HCT116 (cell line): ENCODE measurements at regions not wholly inside any gene's neighbourhood (a gene's known extent, or its start where the extent isn't known, plus 50 kb on each side); places are given as distances from the start of the nearest gene placed in this dataset.

Experiments
- ATAC-seq: fragments of 200-7000 bp; cut with Tn5 transposase; 2 replicates; pipeline ENCODE4 v1.9.1; 2020; ENCODE audit warnings: mild to moderate bottlenecking, moderate library complexity
- BruUV-seq: library from RNA; stranded (reverse); fragments of 400-500 nt; replicated peaks from 2 replicates; lab custom pipeline; 2021; lab: Mats Ljungman, UMichigan
- CTCF ChIA-PET: fragments of 300-600 bp; sonication (Branson Sonifier 250); formaldehyde crosslinking; loops from one replicate; lab custom pipeline; 2021; ENCODE audit warnings: antibody characterized with exemption; lab: Charles Lee
- POLR2A ChIA-PET: fragments of 300-600, 350-600 bp; sonication (Branson Sonifier 250); formaldehyde crosslinking; loops from one replicate; lab custom pipeline; 2021; ENCODE audit warnings: antibody characterized with exemption; lab: Charles Lee
- RAD21 ChIA-PET, 2 experiments: fragments of 300-600 bp; sonication (Branson Sonifier 250); formaldehyde crosslinking; loops; one replicate each; lab custom pipeline; 2023; ENCODE audit warnings: low total read pairs in 2 of 2; ENCODE audit not compliant: uncharacterized antibody in 2 of 2, unreplicated experiment in 2 of 2, low non-redundant PET in 1 of 2; lab: Charles Lee
- DNase-seq: peaks from one replicate; pipeline ENCODE4 v3.0.0-alpha.2; 2010; ENCODE audit warnings: low read depth, low spot score
- H2AFZ ChIP-seq: fragments of 200-600 bp; shearing (Covaris generic), sonication (generic); 2 replicates; pipeline ENCODE4 v1.6.1; 2017; ENCODE audit warnings: low read depth, mixed run types, mixed read lengths, antibody characterized with exemption, low read length; ENCODE audit not compliant: poor library complexity, severe bottlenecking
- H3K27ac ChIP-seq: 2 replicates; pipeline ENCODE4 v1.5.1; 2012; ENCODE audit warnings: low read depth, low read length
- H3K27me3 ChIP-seq: fragments of 200-600 bp; sonication (generic); 2 replicates; pipeline ENCODE4 v1.6.1; 2016; ENCODE audit warnings: mixed run types, low read length, mixed read lengths; ENCODE audit not compliant: insufficient read depth
- H3K36me3 ChIP-seq, 2 experiments: fragments of 200-500 bp in 1 of 2; fragments of 200-600 bp in 1 of 2; sonication (Bioruptor generic) in 1 of 2; sonication (generic) in 1 of 2; 2 replicates each; pipeline versions ENCODE4 v1.5.1 to v1.6.1; 2014 to 2016; ENCODE audit warnings: low read length in 2 of 2, inconsistent platforms in 1 of 2, mixed read lengths in 1 of 2, mixed run types in 1 of 2; ENCODE audit not compliant: insufficient read depth in 2 of 2, control insufficient read depth in 1 of 2
- H3K4me1 ChIP-seq, 2 experiments: fragments of 200-600 bp in 1 of 2; sonication (generic) in 1 of 2; 2 replicates each; pipeline versions ENCODE4 v1.5.1 to v1.6.1; 2012 to 2017; ENCODE audit warnings: low read length in 2 of 2, inconsistent platforms in 1 of 2, mild to moderate bottlenecking in 1 of 2, mixed read lengths in 1 of 2, mixed run types in 1 of 2, moderate library complexity in 1 of 2; ENCODE audit not compliant: insufficient read depth in 2 of 2, control insufficient read depth in 1 of 2
- H3K4me2 ChIP-seq: fragments of 200-600 bp; sonication (generic); 2 replicates; pipeline ENCODE4 v1.6.1; 2017; ENCODE audit warnings: mixed run types, low read length, mixed read lengths
- H3K4me3 ChIP-seq, 2 experiments: fragments of 200-600 bp in 1 of 2; sonication (generic) in 1 of 2; replicated peaks in 1 of 2; 2 replicates each; pipeline ENCODE4 v1.5.1; 2011 to 2016; ENCODE audit warnings: low read length in 2 of 2, control low read depth in 1 of 2, low read depth in 1 of 2, mild to moderate bottlenecking in 1 of 2, mixed read lengths in 1 of 2, mixed run types in 1 of 2
- H3K79me2 ChIP-seq: fragments of 200-600 bp; sonication (generic); 2 replicates; pipeline ENCODE4 v1.6.1; 2017; ENCODE audit warnings: mild to moderate bottlenecking, mixed run types, low read length, moderate library complexity, mixed read lengths; ENCODE audit not compliant: insufficient read depth
- H3K9ac ChIP-seq: fragments of 200-600 bp; sonication (generic); 2 replicates; pipeline ENCODE4 v1.6.1; 2016; ENCODE audit warnings: low read length, mixed read lengths
- H3K9me2 ChIP-seq: fragments of 200-600 bp; sonication (generic), shearing (Covaris generic); 2 replicates; pipeline ENCODE4 v1.6.1; 2017; ENCODE audit warnings: mixed run types, mild to moderate bottlenecking, moderate library complexity; ENCODE audit not compliant: insufficient read depth
- H3K9me3 ChIP-seq, 2 experiments: fragments of 200-500 bp in 1 of 2; fragments of 200-600 bp in 1 of 2; sonication (Bioruptor generic) in 1 of 2; sonication (generic) in 1 of 2; 2 replicates each; pipeline ENCODE4 v1.6.1; 2014 to 2017; ENCODE audit warnings: low read length in 2 of 2, mixed read lengths in 2 of 2, inconsistent platforms in 1 of 2, low read depth in 1 of 2, mild to moderate bottlenecking in 1 of 2, mixed run types in 1 of 2, moderate library complexity in 1 of 2; ENCODE audit not compliant: control insufficient read depth in 1 of 2, insufficient read depth in 1 of 2
- H4K20me1 ChIP-seq: fragments of 200-600 bp; sonication (generic), shearing (Covaris generic); 2 replicates; pipeline ENCODE4 v1.6.1; 2017; ENCODE audit warnings: mixed run types, mild to moderate bottlenecking, moderate library complexity; ENCODE audit not compliant: insufficient read depth
- ATF3 ChIP-seq: IDR thresholded peaks from 2 replicates; pipeline ENCODE4 v1.6.1; 2012
- EGR1 ChIP-seq: IDR thresholded peaks from 2 replicates; pipeline ENCODE4 v1.6.1; 2012; ENCODE audit warnings: low read depth
- ELF1 ChIP-seq: IDR thresholded peaks from 2 replicates; pipeline ENCODE4 v1.6.1; 2012; ENCODE audit warnings: low read depth, borderline replicate concordance
- EZH2 ChIP-seq: fragments of 200-600 bp; sonication (generic); IDR thresholded peaks from 2 replicates; pipeline ENCODE4 v1.6.1; 2017; ENCODE audit warnings: antibody characterized with exemption, mixed run types
- EZH2phosphoT487 ChIP-seq: fragments of 200-600 bp; IDR thresholded peaks from 2 replicates; pipeline ENCODE4 v1.6.1; 2018; ENCODE audit warnings: antibody characterized with exemption, borderline replicate concordance
- FOSL1 ChIP-seq: IDR thresholded peaks from 2 replicates; pipeline ENCODE4 v1.6.1; 2012; ENCODE audit warnings: low read depth
- MAX ChIP-seq: IDR thresholded peaks from 2 replicates; pipeline ENCODE4 v1.6.1; 2012
- RAD21 ChIP-seq: IDR thresholded peaks from 2 replicates; pipeline ENCODE4 v1.6.1; 2012; ENCODE audit warnings: low read depth, mild to moderate bottlenecking
- REST ChIP-seq: IDR thresholded peaks from 2 replicates; pipeline ENCODE4 v1.6.1; 2012; ENCODE audit warnings: low read depth
- SIN3A ChIP-seq: IDR thresholded peaks from 2 replicates; pipeline ENCODE4 v1.6.1; 2012; ENCODE audit warnings: low read depth
- SRF ChIP-seq: IDR thresholded peaks from 2 replicates; pipeline ENCODE4 v1.6.1; 2012; ENCODE audit warnings: low read depth
- TCF7L2 ChIP-seq: IDR thresholded peaks from 2 replicates; pipeline ENCODE4 v1.7.0; 2011; ENCODE audit warnings: borderline replicate concordance, inconsistent platforms; ENCODE audit not compliant: insufficient read depth, insufficient read length; ENCODE audit errors: extremely low read depth
- ZNF274 ChIP-seq: fragments of 200-500 bp; sonication (Bioruptor generic); IDR thresholded peaks from 2 replicates; pipeline ENCODE4 v1.6.1; 2014; ENCODE audit warnings: mild to moderate bottlenecking, low read depth, low read length, inconsistent platforms
- intact Hi-C: fragments of 100-400 bp; cut with micrococcal nuclease; formaldehyde crosslinking; loops from 2 replicates; pipeline ENCODE4 v1.10.0; 2022
- TF ChIP-seq, protein P1 (sequence below), 3 experiments: fragments of 200-600 bp in 1 of 3; sonication (generic) in 1 of 3; IDR thresholded peaks in 2 of 3; conservative IDR thresholded peaks in 1 of 3; 2 replicates each; pipeline ENCODE4 v1.5.1; 2012 to 2017; ENCODE audit warnings: low read depth in 2 of 3, low read length in 2 of 3, antibody characterized with exemption in 1 of 3, borderline replicate concordance in 1 of 3, control low read depth in 1 of 3, mild to moderate bottlenecking in 1 of 3, mixed read lengths in 1 of 3, mixed run types in 1 of 3, moderate library complexity in 1 of 3; ENCODE audit not compliant: insufficient read depth in 1 of 3

DNA sequence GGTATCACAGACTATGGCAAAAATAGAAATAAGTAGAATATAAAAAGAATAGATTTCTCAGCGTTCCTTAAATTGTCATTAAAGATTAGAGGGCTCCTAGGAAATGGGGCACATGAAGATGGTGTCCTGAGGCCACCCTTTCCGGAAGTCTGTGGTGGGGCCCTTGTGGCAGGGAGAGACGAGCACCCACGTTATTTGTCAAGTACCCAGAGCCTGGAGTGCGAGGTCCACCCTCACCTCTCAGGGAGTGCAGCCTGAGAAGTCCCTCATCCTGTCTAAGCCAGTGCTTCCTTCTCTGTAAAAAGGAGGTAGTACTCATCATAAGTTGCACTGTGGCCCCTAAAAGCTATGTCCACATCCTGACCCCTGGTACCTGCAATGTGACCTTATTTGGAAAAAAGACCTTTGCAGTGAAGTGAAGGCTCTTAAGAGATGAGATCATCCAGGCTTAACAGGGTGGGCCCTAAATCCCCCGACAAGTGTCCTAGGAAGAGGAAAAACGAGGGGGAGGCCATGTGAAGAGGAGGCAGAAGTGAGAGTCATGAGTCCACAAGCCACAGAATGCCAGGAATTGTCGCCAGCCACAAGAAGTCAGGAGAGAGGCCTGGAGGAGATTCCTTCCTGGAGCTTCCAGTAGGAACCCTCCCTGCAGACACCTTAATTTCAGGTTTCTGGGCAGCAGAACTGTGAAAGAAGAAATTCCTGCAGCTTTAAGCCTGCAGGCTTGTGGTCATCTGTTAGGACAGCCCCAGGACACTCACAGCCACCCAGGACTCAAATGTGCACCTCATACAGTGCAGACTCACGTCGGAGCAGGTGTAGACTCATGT is 76.8 kb upstream of the CCND1 start (continued):
- TF ChIP-seq TCF7L2 (no peak), MAX (no peak), ZNF274 (no peak)
- TF ChIP-seq, protein P1, sequence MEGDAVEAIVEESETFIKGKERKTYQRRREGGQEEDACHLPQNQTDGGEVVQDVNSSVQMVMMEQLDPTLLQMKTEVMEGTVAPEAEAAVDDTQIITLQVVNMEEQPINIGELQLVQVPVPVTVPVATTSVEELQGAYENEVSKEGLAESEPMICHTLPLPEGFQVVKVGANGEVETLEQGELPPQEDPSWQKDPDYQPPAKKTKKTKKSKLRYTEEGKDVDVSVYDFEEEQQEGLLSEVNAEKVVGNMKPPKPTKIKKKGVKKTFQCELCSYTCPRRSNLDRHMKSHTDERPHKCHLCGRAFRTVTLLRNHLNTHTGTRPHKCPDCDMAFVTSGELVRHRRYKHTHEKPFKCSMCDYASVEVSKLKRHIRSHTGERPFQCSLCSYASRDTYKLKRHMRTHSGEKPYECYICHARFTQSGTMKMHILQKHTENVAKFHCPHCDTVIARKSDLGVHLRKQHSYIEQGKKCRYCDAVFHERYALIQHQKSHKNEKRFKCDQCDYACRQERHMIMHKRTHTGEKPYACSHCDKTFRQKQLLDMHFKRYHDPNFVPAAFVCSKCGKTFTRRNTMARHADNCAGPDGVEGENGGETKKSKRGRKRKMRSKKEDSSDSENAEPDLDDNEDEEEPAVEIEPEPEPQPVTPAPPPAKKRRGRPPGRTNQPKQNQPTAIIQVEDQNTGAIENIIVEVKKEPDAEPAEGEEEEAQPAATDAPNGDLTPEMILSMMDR (IDR thresholded peaks at IDR 0.05 in 2 of 3, conservative IDR thresholded peaks at IDR 0.05 in 1 of 3; ENCODE audit: borderline replicate concordance in 1 of 3, insufficient read depth in 1 of 3, low read depth in 2 of 3, low read length in 2 of 3), result no peak
- TF ChIP-seq, all 23 proteins: peak for 0

DNA sequence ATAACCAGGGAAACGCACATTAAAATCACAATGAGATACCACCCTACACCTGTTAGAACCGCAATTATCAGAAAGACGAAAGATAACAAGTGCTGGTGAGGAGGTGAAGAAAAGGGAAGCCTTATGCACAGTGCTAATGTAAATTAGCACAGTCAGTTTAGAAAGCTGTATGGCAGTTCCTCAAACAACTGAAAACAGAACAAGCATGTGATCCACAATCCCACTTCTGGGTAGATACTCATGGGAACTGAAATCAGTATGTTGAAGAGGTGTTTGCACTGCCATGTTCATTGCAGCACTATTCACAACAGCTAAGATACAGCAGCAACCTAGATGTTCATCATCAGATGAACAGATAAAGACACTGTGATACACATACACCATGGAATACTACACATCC is 75.0 kb upstream of the CCND1 start:
- no TSS peak for BruUV-seq
- TF ChIP-seq EGR1, result no peak
- TF ChIP-seq SIN3A, result no peak
- TF ChIP-seq ELF1, result no peak
- no peak for TF ChIP-seq RAD21
- TF ChIP-seq REST, result no peak
- TF ChIP-seq EZH2phosphoT487, result no peak
- no peak for TF ChIP-seq EZH2
- no peak for TF ChIP-seq SRF
- TF ChIP-seq TCF7L2, result no peak
- TF ChIP-seq ATF3, result no peak
- TF ChIP-seq FOSL1, result no peak

More for the DNA sequence above, 75.0 kb upstream of the CCND1 start:
- ATAC-seq, result no peak
- Histone ChIP-seq H3K9ac (no peak overlapping the region), H3K27me3 (no peaks in the 10 kb centered on the region), H3K79me2 (no peaks in the 10 kb centered on the region), H3K36me3 (no peaks in the 10 kb centered on the region), H3K27ac (no peak overlapping the region), H3K4me3 (no peak overlapping the region), H2AFZ (no peak overlapping the region), H3K9me3 (no peaks in the 10 kb centered on the region), H3K4me1 (peaks cover 0 to 12% of the 10 kb centered on the region in 2 experiments; a peak in 2 of 4 replicates), H3K4me2 (no peak overlapping the region), H3K9me2 (no peaks in the 10 kb centered on the region), H4K20me1 (no peaks in the 10 kb centered on the region)
- no peak for DNase-seq
- POLR2A ChIA-PET, result no interaction called here
- CTCF ChIA-PET, result no interaction called here
- intact Hi-C loops, result no loop called here
- RAD21 ChIA-PET, result no interaction called here
